ENCODE measurements at regions not wholly inside any gene's neighbourhood (a gene's known extent, or its start where the extent isn't known, plus 50 kb on each side); places are given as distances from the start of the nearest gene placed in this dataset.

DNA sequence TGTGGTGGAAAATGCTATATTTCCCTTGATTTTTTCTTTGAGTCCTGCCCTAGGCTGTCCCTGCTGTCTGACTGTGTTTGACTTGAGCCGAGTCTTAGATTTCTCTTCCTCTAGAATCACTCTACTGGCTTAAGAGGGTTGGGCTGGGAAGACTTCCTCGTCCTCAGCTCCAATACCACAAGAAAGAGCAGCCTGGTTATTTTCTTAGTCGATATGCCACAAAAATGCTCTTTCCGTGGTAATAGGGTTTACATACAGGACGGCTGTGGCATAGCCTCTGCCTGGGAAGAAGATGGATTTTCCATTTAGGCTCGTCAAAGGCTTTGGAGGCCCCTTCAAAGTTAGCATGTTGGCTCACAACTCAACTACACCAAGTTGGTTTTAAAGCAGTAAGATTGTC, 212.0 kb upstream of the IGFBP3 start:
- TF ChIP-seq CTCF (IDR thresholded peaks at IDR 0.05; ENCODE audit: control insufficient read depth, extremely low read depth, insufficient read depth): no peak
- no peak overlapping the region for H3K4me3 ChIP-seq (ENCODE audit: low read depth, low read length)

DNA sequence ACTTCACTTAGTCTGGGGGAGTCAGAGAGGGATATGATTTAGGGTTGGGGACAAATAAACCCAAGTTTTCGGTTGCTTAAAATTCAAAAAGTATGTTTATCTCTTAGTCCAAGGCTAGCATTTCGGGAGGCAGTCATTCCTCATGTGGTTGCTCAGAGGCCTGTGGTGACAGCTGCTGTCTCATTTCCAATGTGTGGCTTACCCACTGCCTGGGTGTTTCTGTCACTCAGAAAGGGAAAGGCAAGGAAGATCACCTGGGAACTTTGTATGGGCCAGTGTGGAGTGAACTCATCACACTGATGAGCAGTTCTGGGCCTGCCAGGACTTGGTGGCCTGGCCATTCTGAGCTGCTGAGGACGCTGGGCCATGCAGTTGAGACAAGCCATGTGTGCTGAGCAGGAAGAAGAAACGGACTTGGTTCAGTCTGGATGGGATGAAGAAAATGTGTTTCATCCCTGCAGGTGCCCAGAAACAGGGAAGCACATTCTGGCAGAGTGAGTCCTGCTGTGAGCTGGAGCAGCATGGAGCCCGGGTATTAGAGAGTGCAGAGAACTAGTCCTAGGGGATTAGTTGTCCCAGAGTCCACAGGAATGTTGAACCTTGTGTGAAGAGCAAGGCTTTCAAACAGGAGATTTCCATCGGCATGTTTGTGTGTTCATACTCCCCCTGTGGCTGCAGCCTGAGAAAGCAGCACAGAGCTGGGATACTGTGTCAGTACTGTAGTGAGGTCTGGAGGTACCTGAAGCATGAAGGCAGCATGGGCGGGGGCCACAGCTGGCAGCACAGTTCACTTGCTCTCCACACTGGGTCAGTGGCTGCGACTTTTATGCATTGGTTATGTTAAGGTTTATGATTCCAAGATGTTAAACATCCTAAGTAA, 211.1 kb upstream of the IGFBP3 start:
- TF ChIP-seq CTCF (IDR thresholded peaks at IDR 0.05; ENCODE audit: control insufficient read depth, extremely low read depth, insufficient read depth): 0 out of 2 replicates have a peak, but pooled peaks have one; percentile 19
- DNase-seq (ENCODE audit: low read depth): no peak

More for the DNA sequence above, 212.0 kb upstream of the IGFBP3 start:
- DNase-seq (ENCODE audit: low read depth): no peak

DNA sequence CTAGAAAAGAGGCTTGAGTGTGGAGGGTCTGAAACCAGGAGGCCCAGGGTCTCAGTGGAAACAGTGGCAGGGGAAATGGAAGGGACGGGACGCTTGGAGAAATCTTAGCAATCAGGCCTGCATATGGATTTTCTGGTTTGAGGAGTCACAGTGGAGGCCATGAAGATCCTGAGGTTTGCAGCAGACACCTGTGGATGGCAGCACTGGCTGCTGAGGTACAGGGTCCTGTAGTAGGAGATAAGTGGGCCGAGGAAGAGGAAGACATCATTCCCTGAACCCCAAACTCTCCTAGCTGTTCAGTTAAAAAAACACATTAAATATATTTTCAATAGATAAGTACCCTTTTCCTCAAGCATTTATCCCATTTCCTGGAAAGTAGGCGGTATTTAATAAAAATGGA, 208.8 kb upstream of the IGFBP3 start:
- TF ChIP-seq CTCF (IDR thresholded peaks at IDR 0.05; ENCODE audit: control insufficient read depth, extremely low read depth, insufficient read depth): no peak
- no peak for DNase-seq (ENCODE audit: low read depth)
- no peak overlapping the region for H3K4me3 ChIP-seq (ENCODE audit: low read depth, low read length)

More for the DNA sequence above, 211.1 kb upstream of the IGFBP3 start:
- no peak overlapping the region for H3K4me3 ChIP-seq (ENCODE audit: low read depth, low read length)

- no peak for DNase-seq (ENCODE audit: low read depth)
- no peak overlapping the region for H3K4me3 ChIP-seq (ENCODE audit: low read depth, low read length)
- TF ChIP-seq CTCF (IDR thresholded peaks at IDR 0.05; ENCODE audit: control insufficient read depth, extremely low read depth, insufficient read depth): no peak
Measured at GRCh38 chr7:46127814-46128213, 206.7 kb upstream of the IGFBP3 start.

- H3K4me3 ChIP-seq (ENCODE audit: low read depth, low read length): no peak overlapping the region
- TF ChIP-seq CTCF (IDR thresholded peaks at IDR 0.05; ENCODE audit: control insufficient read depth, extremely low read depth, insufficient read depth): no peak
- no peak for DNase-seq (ENCODE audit: low read depth)
Measured at GRCh38 chr7:46126675-46127300, 205.7 kb upstream of the IGFBP3 start.

GRCh38 chr7:46123756-46124343, 202.8 kb upstream of the IGFBP3 start:
- TF ChIP-seq CTCF (IDR thresholded peaks at IDR 0.05; ENCODE audit: control insufficient read depth, extremely low read depth, insufficient read depth): no peak
- no peak for DNase-seq (ENCODE audit: low read depth)
- no peak overlapping the region for H3K4me3 ChIP-seq (ENCODE audit: low read depth, low read length)
